ENCODE measurements at regions not wholly inside any gene's neighbourhood (a gene's known extent, or its start where the extent isn't known, plus 50 kb on each side); places are given as distances from the start of the nearest gene placed in this dataset.

DNA sequence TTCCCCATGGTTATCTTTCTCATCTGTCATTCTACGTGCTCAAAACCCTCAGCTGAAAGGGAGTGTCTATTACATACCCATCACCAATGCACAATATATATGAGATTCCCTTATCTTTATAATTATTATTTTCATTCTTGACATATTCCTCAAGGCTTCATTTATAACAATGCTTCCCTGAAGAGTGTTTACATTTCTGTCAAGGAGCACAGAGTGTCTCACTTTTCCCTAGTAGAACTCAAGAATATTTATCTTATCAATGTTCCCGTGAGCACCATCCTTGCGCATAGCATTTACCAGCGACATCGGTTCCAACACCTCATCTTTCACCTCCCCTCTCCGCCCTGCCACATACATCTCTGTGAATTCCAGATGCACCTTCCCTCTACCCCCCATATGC is 250.6 kb downstream of the PLA2G4A start:
- TF ChIP-seq, protein P1, sequence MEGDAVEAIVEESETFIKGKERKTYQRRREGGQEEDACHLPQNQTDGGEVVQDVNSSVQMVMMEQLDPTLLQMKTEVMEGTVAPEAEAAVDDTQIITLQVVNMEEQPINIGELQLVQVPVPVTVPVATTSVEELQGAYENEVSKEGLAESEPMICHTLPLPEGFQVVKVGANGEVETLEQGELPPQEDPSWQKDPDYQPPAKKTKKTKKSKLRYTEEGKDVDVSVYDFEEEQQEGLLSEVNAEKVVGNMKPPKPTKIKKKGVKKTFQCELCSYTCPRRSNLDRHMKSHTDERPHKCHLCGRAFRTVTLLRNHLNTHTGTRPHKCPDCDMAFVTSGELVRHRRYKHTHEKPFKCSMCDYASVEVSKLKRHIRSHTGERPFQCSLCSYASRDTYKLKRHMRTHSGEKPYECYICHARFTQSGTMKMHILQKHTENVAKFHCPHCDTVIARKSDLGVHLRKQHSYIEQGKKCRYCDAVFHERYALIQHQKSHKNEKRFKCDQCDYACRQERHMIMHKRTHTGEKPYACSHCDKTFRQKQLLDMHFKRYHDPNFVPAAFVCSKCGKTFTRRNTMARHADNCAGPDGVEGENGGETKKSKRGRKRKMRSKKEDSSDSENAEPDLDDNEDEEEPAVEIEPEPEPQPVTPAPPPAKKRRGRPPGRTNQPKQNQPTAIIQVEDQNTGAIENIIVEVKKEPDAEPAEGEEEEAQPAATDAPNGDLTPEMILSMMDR (IDR thresholded peaks at IDR 0.05; ENCODE audit: low read length): no peak
- TF ChIP-seq EZH2 (IDR thresholded peaks at IDR 0.05; ENCODE audit: borderline replicate concordance, low read length): no peak
